Sigmoid colon (tissue), 4 donors: ENCODE measurements at regions not wholly inside any gene's neighbourhood (a gene's known extent, or its start where the extent isn't known, plus 50 kb on each side); places are given as distances from the start of the nearest gene placed in this dataset.

Source experiments
- EP300 ChIP-seq, 4 donors: sonication (generic); formaldehyde crosslinking; IDR thresholded peaks; one replicate each; pipeline ENCODE4 v1.6.1; 2017; ENCODE audit warnings: antibody characterized with exemption in 4 of 4
- POLR2AphosphoS5 ChIP-seq, 4 donors: sonication (generic); formaldehyde crosslinking; IDR thresholded peaks; one replicate each; pipeline ENCODE4 v1.6.1; 2017; ENCODE audit warnings: antibody characterized with exemption in 4 of 4
- TF ChIP-seq, protein P1 (sequence below), 4 experiments: fragments of 450-650 bp in 3 of 4; fragments of 200-600 bp in 1 of 4; IDR thresholded peaks; one replicate each; pipeline ENCODE4 v1.5.1; 2016 to 2019; ENCODE audit warnings: antibody characterized with exemption in 4 of 4, mild to moderate bottlenecking in 3 of 4, moderate library complexity in 2 of 4

DNA sequence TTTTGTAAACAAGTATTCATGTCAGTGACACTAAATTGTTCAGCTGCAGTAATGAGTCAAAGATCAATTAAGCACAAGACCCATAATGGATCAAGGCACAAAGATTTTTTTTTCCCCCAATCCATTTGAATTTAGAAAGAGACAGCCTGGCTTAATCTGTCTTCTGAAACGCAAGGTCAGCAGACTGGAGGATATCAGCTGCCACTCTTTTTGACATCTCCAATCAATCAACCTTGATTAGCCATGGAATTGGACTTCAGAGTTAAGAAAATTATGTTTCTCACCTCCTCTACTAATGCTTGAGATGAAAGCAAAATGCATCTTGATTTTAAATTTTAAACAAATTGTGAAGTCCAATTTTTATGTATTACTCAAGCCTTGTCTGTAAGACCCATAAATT is 642.4 kb upstream of the STEAP1 start:
- TF ChIP-seq POLR2AphosphoS5 (IDR thresholded peaks at IDR 0.05) (no peak), EP300 (IDR thresholded peaks at IDR 0.05) (no peak)
- TF ChIP-seq, protein P1, sequence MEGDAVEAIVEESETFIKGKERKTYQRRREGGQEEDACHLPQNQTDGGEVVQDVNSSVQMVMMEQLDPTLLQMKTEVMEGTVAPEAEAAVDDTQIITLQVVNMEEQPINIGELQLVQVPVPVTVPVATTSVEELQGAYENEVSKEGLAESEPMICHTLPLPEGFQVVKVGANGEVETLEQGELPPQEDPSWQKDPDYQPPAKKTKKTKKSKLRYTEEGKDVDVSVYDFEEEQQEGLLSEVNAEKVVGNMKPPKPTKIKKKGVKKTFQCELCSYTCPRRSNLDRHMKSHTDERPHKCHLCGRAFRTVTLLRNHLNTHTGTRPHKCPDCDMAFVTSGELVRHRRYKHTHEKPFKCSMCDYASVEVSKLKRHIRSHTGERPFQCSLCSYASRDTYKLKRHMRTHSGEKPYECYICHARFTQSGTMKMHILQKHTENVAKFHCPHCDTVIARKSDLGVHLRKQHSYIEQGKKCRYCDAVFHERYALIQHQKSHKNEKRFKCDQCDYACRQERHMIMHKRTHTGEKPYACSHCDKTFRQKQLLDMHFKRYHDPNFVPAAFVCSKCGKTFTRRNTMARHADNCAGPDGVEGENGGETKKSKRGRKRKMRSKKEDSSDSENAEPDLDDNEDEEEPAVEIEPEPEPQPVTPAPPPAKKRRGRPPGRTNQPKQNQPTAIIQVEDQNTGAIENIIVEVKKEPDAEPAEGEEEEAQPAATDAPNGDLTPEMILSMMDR (IDR thresholded peaks at IDR 0.05) = no peak
